ENCODE measurements at regions not wholly inside any gene's neighbourhood (a gene's known extent, or its start where the extent isn't known, plus 50 kb on each side); places are given as distances from the start of the nearest gene placed in this dataset.

- Histone ChIP-seq H3K27ac (replicated peaks in 1 of 4) (no peak overlapping the region), H3K4me1 (peaks cover 0 to 9% (median 0%) of the 10 kb centered on the region in 4 donors), H3K36me3 (no peaks in the 10 kb centered on the region), H3K27me3 (peaks cover 0 to 3% (median 0%) of the 10 kb centered on the region in 4 donors), H3K9me3 (no peaks in the 10 kb centered on the region), H3K4me3 (no peak overlapping the region)
- TF ChIP-seq EP300 (IDR thresholded peaks at IDR 0.05) (no peak), POLR2AphosphoS5 (IDR thresholded peaks at IDR 0.05) (no peak), CTCF (IDR thresholded peaks at IDR 0.05) (no peak), POLR2A (IDR thresholded peaks at IDR 0.05; ENCODE audit: low read depth) (no peak)
- intact Hi-C loops (cut with DNase I), result no loop called here
- DNase-seq (ENCODE audit: extremely low spot score), result no peak
- 71% methylated on average over 2 of the region's 2 CpGs for WGBS
Observed at GRCh38 chr12:105480162-105480561, 149.7 kb downstream of the C12orf75 start.

GRCh38 chr12:105481392-105482300 lies 151.2 kb downstream of the C12orf75 start:
- Histone ChIP-seq H3K9me3 (no peaks in the 10 kb centered on the region), H3K27ac (replicated peaks in 1 of 4) (no peak overlapping the region), H3K4me1 (peaks cover 0 to 14% (median 0%) of the 10 kb centered on the region in 4 donors), H3K36me3 (no peaks in the 10 kb centered on the region), H3K4me3 (no peak overlapping the region), H3K27me3 (no peaks in the 10 kb centered on the region)
- 92% methylated on average over 8 of the region's 8 CpGs for WGBS
- intact Hi-C loops (cut with DNase I), result no loop called here
- no peak for DNase-seq (ENCODE audit: extremely low spot score)
- no peak for TF ChIP-seq POLR2A (IDR thresholded peaks at IDR 0.05; ENCODE audit: low read depth)
- no peak for TF ChIP-seq CTCF (IDR thresholded peaks at IDR 0.05)
- TF ChIP-seq EP300 (IDR thresholded peaks at IDR 0.05), result no peak
- no peak for TF ChIP-seq POLR2AphosphoS5 (IDR thresholded peaks at IDR 0.05)

- no peak for DNase-seq (ENCODE audit: extremely low spot score)
- H3K4me3 ChIP-seq, result no peak overlapping the region
- intact Hi-C loops (cut with DNase I), result no loop called here
- no peak overlapping the region for H3K27ac ChIP-seq (replicated peaks in 1 of 4)
- TF ChIP-seq POLR2AphosphoS5 (IDR thresholded peaks at IDR 0.05), result no peak
- TF ChIP-seq POLR2A (IDR thresholded peaks at IDR 0.05; ENCODE audit: low read depth), result no peak
- no peak for TF ChIP-seq EP300 (IDR thresholded peaks at IDR 0.05)
- TF ChIP-seq CTCF (IDR thresholded peaks at IDR 0.05), result no peak
- H3K9me3 ChIP-seq, result no peaks in the 10 kb centered on the region
- 59% methylated on average over 1 of the region's 1 CpG for WGBS
- H3K27me3 ChIP-seq, result no peaks in the 10 kb centered on the region
- H3K4me1 ChIP-seq, result peaks cover 0 to 14% (median 0%) of the 10 kb centered on the region in 4 donors
- H3K36me3 ChIP-seq, result no peaks in the 10 kb centered on the region
Observed at GRCh38 chr12:105482951-105483350, 152.5 kb downstream of the C12orf75 start.

- DNase-seq (ENCODE audit: extremely low spot score), result no peak
- intact Hi-C loops (cut with DNase I), result no loop called here
- TF ChIP-seq POLR2A (IDR thresholded peaks at IDR 0.05; ENCODE audit: low read depth) (no peak), CTCF (IDR thresholded peaks at IDR 0.05) (no peak), POLR2AphosphoS5 (IDR thresholded peaks at IDR 0.05) (no peak), EP300 (IDR thresholded peaks at IDR 0.05) (no peak)
- Histone ChIP-seq H3K4me1 (peaks cover 0 to 14% (median 0%) of the 10 kb centered on the region in 4 donors), H3K4me3 (no peak overlapping the region), H3K27ac (replicated peaks in 1 of 4) (no peak overlapping the region), H3K36me3 (no peaks in the 10 kb centered on the region), H3K27me3 (no peaks in the 10 kb centered on the region), H3K9me3 (no peaks in the 10 kb centered on the region)
Observed at GRCh38 chr12:105483691-105484090, 153.2 kb downstream of the C12orf75 start.

Data from esophagus muscularis mucosa (tissue), 4 donors.